ENCODE measurements at regions not wholly inside any gene's neighbourhood (a gene's known extent, or its start where the extent isn't known, plus 50 kb on each side); places are given as distances from the start of the nearest gene placed in this dataset.

DNA sequence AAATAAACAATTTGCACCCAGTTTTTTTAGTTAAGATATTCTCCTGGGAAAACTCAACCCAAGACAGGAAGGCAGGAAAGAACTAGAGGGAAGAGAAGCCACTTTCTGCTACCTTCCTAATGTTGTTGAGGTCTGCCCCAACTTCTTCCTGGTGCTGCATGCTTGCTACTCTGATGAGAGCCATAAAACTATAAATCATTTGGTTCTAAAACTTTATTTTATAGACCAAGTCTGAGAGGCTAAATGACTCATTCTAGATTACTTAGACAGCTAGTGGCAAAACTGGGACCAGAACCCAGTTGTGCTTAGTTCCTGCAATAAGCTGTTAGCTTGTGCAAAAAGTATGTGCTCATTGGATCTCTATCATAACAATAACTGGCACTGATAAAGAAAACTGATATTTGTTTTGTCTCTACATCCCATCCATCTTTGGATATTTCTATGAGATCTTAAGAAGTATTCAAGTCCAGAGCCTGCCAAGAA is 344.9 kb upstream of the SLC14A2 start:
- intact Hi-C loops (cut with DNase I), result no loop called here
- ATAC-seq, result no peak
- Histone ChIP-seq H3K36me3 (no peaks in the 10 kb centered on the region), H3K27ac (no peak overlapping the region), H3K4me3 (no peak overlapping the region), H3K27me3 (ENCODE audit: low read depth) (no peaks in the 10 kb centered on the region), H3K4me1 (no peaks in the 10 kb centered on the region), H3K9me3 (peaks cover 6% of the 10 kb centered on the region)
- DNase-seq, result no peak
- TF ChIP-seq, protein P1, sequence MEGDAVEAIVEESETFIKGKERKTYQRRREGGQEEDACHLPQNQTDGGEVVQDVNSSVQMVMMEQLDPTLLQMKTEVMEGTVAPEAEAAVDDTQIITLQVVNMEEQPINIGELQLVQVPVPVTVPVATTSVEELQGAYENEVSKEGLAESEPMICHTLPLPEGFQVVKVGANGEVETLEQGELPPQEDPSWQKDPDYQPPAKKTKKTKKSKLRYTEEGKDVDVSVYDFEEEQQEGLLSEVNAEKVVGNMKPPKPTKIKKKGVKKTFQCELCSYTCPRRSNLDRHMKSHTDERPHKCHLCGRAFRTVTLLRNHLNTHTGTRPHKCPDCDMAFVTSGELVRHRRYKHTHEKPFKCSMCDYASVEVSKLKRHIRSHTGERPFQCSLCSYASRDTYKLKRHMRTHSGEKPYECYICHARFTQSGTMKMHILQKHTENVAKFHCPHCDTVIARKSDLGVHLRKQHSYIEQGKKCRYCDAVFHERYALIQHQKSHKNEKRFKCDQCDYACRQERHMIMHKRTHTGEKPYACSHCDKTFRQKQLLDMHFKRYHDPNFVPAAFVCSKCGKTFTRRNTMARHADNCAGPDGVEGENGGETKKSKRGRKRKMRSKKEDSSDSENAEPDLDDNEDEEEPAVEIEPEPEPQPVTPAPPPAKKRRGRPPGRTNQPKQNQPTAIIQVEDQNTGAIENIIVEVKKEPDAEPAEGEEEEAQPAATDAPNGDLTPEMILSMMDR (IDR thresholded peaks at IDR 0.05), result no peak

DNA sequence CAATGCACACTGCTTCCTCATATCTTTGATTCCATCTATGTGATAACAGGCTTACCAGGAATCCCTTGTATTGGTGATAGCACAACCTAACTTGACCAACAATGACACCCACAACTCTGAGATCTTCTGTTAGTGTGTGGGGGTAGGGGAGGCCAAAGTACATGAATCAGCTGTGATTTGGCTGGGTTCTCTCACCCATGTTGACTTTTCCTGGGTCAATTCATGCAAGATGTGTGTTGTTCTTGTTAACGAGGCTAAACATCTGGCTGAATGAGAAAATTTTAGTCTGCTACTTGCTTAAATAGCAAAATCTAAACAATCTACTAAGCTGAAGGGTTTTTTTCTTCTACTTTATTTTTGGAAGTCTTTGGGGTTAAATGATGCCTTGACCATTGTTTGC is 341.2 kb upstream of the SLC14A2 start:
- Histone ChIP-seq H3K27ac (no peak overlapping the region), H3K4me3 (no peak overlapping the region), H3K9me3 (peaks cover 11% of the 10 kb centered on the region), H3K4me1 (no peaks in the 10 kb centered on the region), H3K36me3 (no peaks in the 10 kb centered on the region), H3K27me3 (ENCODE audit: low read depth) (no peaks in the 10 kb centered on the region)
- TF ChIP-seq, protein P1 (IDR thresholded peaks at IDR 0.05), result no peak
- DNase-seq (no peak), ATAC-seq (no peak)
- intact Hi-C loops (cut with DNase I), result no loop called here

DNA sequence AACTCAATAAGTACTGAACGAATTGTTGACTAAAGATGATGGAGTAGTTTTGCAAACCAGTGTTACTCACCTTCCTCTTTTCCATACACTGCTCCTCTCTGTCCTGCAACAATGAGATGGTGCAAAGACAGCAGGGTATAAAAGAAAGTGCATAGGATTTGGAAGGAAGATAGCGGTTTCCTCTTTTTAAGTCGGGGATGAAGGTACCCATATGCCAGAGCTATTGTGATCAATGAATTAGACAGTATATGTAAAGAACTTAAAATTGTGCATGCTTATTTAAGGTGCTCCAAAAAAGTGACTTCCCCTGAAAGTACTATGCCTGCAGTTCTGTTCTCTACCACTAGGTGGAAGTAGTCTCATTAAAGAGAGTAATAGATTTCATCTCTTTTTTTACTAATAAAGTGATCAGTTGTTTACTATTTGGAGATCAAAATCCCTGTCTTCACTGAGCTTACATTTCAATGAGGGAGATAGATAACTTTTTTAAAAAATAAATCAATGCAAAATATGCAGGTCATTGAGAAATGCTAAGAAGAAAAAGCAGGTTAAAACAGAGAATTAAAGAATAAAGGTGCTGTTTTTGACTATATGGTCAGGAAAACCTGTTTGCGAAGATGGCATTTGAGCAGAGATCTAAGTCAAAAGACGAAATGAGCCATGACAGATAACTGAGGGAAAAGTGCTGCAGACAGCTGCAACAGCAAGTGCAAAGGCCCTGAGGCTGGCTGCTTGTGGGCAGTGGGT is 339.7 kb upstream of the SLC14A2 start:
- Histone ChIP-seq H3K36me3 (no peaks in the 10 kb centered on the region), H3K4me3 (no peak overlapping the region), H3K4me1 (no peaks in the 10 kb centered on the region)

GRCh38 chr18:45276878-45277277 is 338.4 kb upstream of the SLC14A2 start:
- Histone ChIP-seq H3K4me1 (no peaks in the 10 kb centered on the region), H3K27me3 (ENCODE audit: low read depth) (no peaks in the 10 kb centered on the region), H3K36me3 (no peaks in the 10 kb centered on the region), H3K27ac (no peak overlapping the region), H3K9me3 (peaks cover 8% of the 10 kb centered on the region), H3K4me3 (no peak overlapping the region)
- TF ChIP-seq, protein P1 (IDR thresholded peaks at IDR 0.05), result no peak
- intact Hi-C loops (cut with DNase I), result no loop called here
- DNase-seq (no peak), ATAC-seq (no peak)

More for the DNA sequence above, 339.7 kb upstream of the SLC14A2 start:
- ATAC-seq (no peak), DNase-seq (no peak)
- peaks cover 11% of the 10 kb centered on the region for H3K9me3 ChIP-seq
- no peaks in the 10 kb centered on the region for H3K27me3 ChIP-seq (ENCODE audit: low read depth)
- intact Hi-C loops (cut with DNase I), result no loop called here
- H3K27ac ChIP-seq, result no peak overlapping the region
- TF ChIP-seq, protein P1 (IDR thresholded peaks at IDR 0.05), result peak; percentile 76

GRCh38 chr18:45277908-45278307 is 337.4 kb upstream of the SLC14A2 start:
- ATAC-seq (no peak), DNase-seq (no peak)
- no peaks in the 10 kb centered on the region for H3K4me1 ChIP-seq
- TF ChIP-seq, protein P1 (IDR thresholded peaks at IDR 0.05), result no peak
- intact Hi-C loops (cut with DNase I), result no loop called here
- H3K36me3 ChIP-seq, result no peaks in the 10 kb centered on the region
- no peak overlapping the region for H3K4me3 ChIP-seq
- no peaks in the 10 kb centered on the region for H3K27me3 ChIP-seq (ENCODE audit: low read depth)
- H3K9me3 ChIP-seq, result peaks cover 7% of the 10 kb centered on the region
- no peak overlapping the region for H3K27ac ChIP-seq
